PFSK-1 (cell line): ENCODE measurements at regions not wholly inside any gene's neighbourhood (a gene's known extent, or its start where the extent isn't known, plus 50 kb on each side); places are given as distances from the start of the nearest gene placed in this dataset.

Experiments used
- FOXP2 ChIP-seq: optimal IDR thresholded peaks from 2 replicates; pipeline ENCODE3; 2011; ENCODE audit warnings: borderline replicate concordance, control low read depth, inconsistent platforms; ENCODE audit not compliant: insufficient read depth; ENCODE audit errors: extremely low read length, extremely low read depth
- POLR2AphosphoS5 ChIP-seq: IDR thresholded peaks from 2 replicates; pipeline ENCODE4 v1.6.1; 2012; ENCODE audit warnings: low read depth, mild to moderate bottlenecking, control low read depth, low read length, moderate library complexity
- REST ChIP-seq, 2 experiments: IDR thresholded peaks; 2 replicates each; pipeline versions ENCODE4 v1.6.1 to v1.8.0; 2011 to 2012; ENCODE audit warnings: low read depth in 2 of 2, low read length in 2 of 2, control low read depth in 1 of 2, inconsistent platforms in 1 of 2, mild to moderate bottlenecking in 1 of 2, moderate library complexity in 1 of 2; ENCODE audit not compliant: insufficient read depth in 1 of 2
- SIN3A ChIP-seq: IDR thresholded peaks from 2 replicates; pipeline ENCODE4 v1.6.1; 2012; ENCODE audit warnings: mild to moderate bottlenecking, low read length, moderate library complexity, borderline replicate concordance; ENCODE audit not compliant: insufficient read depth
- TAF1 ChIP-seq: IDR thresholded peaks from 2 replicates; pipeline ENCODE4 v1.6.1; 2012; ENCODE audit warnings: low read length, control low read depth, borderline replicate concordance; ENCODE audit not compliant: insufficient read depth

DNA sequence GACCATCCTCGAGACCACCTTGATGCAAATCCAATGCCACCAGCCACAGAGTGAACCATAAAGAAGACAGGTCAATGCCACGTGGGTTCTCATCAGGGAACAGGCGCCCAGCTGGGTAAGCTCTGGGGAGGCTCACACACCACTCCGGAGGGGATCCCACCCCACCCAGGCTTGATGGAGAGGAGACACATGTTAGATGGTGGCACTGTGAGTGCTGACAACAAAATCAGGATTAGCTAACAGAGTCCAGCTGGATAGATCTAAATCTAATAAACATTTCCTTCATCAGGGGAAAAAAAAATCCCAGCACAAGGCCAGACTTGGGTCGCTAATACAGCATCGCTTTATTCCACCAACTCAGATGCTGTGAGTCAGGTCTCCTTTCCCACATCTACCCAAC is 132.2 kb upstream of the TNR start:
- no peak for TF ChIP-seq SIN3A
- no peak for TF ChIP-seq FOXP2
- TF ChIP-seq POLR2AphosphoS5, result no peak

- TF ChIP-seq TAF1 (no peak), FOXP2 (no peak), REST (IDR thresholded peaks at IDR 0.05; ENCODE audit: insufficient read depth in 1 of 2, low read depth in 2 of 2, low read length in 2 of 2) (no peak)
These were observed 130.7 kb upstream of the TNR start for GRCh38 chr1:175874081-175874480.

GRCh38 chr1:175873290-175873935 is 130.0 kb upstream of the TNR start:
- TF ChIP-seq POLR2AphosphoS5 (no peak), FOXP2 (no peak), SIN3A (no peak), REST (IDR thresholded peaks at IDR 0.05; ENCODE audit: insufficient read depth in 1 of 2, low read depth in 2 of 2, low read length in 2 of 2) (no peak), TAF1 (no peak)

GRCh38 chr1:175872588-175872987 is 129.2 kb upstream of the TNR start:
- TF ChIP-seq TAF1, result no peak
- TF ChIP-seq FOXP2, result no peak
- TF ChIP-seq POLR2AphosphoS5, result no peak
- no peak for TF ChIP-seq REST (IDR thresholded peaks at IDR 0.05; ENCODE audit: insufficient read depth in 1 of 2, low read depth in 2 of 2, low read length in 2 of 2)
- no peak for TF ChIP-seq SIN3A

DNA sequence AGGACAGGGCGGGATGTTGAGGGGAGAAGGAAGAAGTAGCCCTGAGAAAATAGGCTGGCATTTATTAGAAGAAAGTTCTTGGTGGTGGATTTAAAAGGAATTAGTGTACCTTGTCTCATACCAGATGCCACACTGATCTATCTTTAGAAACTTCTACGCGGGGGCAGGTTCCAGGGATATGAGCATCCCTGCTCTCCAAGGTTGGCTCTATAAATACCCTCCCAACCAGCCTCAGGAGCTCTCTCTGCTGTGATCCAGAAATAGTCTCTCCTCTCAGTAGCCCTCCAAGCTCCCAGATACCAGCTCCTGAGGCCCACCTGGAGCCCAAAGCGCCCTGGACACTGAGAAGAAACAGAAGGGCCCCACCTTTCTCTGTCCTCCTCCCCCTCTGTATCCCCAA is 128.3 kb upstream of the TNR start:
- TF ChIP-seq POLR2AphosphoS5 (no peak), FOXP2 (no peak), REST (IDR thresholded peaks at IDR 0.05; ENCODE audit: insufficient read depth in 1 of 2, low read depth in 2 of 2, low read length in 2 of 2) (no peak), TAF1 (no peak), SIN3A (no peak)
